ACHN (cell line): ENCODE measurements at regions not wholly inside any gene's neighbourhood (a gene's known extent, or its start where the extent isn't known, plus 50 kb on each side); places are given as distances from the start of the nearest gene placed in this dataset.
"Not testable (repeated sequence)": the region's sequence is repeated elsewhere in the genome, so short reads cannot be mapped to it uniquely, and the experiment has no call there.

ENCODE experiments used
- DNase-seq: peaks from one replicate; pipeline ENCODE4 v3.0.0-alpha.2; 2015
- in situ Hi-C: cut with HindIII; loops from 2 replicates; pipeline ENCODE4 v1.10.0; 2017; ENCODE audit warnings: low sequenced_read_pairs, low pct_ligation_motif_present, low pct_unique_long_range_greater_than_20kb

GRCh38 chr3:137191133-137191923 lies 233.5 kb downstream of the IL20RB start:
- in situ Hi-C loops = no loop called here

GRCh38 chr3:137191951-137192350 lies 234.2 kb downstream of the IL20RB start:
- in situ Hi-C loops = no loop called here
- no peak for DNase-seq

More at GRCh38 chr3:137191133-137191923, 233.5 kb downstream of the IL20RB start:
- DNase-seq = no peak

GRCh38 chr3:137194301-137194700 lies 236.5 kb downstream of the IL20RB start:
- in situ Hi-C loops = no loop called here
- no peak for DNase-seq

- DNase-seq, in situ Hi-C loops: not testable (repeated sequence)
Observed at GRCh38 chr3:137198374-137198773, 240.6 kb downstream of the IL20RB start.

DNA sequence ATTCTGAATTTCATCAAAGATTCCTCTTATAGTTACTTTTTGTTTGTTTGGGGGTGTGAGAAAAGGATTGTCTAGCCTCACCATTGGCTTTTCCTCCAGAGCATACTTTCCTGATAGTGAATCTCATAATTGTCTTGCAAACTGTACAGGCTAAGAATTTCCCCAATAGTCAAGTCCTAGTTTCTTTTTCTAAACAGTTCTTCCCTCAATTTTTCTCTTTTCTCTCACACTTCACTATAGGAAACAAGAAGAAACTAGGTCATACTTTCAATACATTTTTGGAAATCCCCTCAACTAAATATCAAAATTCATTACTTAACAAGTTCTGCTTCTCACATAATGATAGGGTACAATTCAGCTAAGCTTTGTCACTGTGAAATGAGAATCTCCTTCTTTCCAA lies 241.9 kb downstream of the IL20RB start:
- no peak for DNase-seq
- in situ Hi-C loops = no loop called here

GRCh38 chr3:137201066-137201465 lies 243.3 kb downstream of the IL20RB start:
- in situ Hi-C loops = no loop called here

DNA sequence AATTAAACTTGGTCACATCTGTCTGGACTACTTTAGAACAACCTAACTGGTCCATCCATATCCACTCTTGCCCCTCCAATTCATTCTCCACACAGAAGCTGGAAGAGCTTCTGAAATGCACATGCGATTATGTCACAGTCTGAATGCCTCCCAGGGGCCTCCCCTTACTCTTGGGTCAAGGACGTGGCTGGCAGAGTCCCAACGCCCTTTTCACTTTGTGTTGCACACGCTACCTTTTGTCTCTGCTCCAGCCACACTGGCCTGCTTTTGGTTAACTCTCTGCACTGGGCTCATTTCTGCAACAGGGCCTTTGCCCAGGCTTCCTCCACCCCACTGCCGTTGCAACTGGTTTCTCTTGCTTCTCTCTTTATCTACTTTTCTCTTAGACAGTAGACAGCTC lies 245.2 kb downstream of the IL20RB start:
- no peak for DNase-seq
- in situ Hi-C loops = no loop called here

More at GRCh38 chr3:137201066-137201465, 243.3 kb downstream of the IL20RB start:
- no peak for DNase-seq

DNA sequence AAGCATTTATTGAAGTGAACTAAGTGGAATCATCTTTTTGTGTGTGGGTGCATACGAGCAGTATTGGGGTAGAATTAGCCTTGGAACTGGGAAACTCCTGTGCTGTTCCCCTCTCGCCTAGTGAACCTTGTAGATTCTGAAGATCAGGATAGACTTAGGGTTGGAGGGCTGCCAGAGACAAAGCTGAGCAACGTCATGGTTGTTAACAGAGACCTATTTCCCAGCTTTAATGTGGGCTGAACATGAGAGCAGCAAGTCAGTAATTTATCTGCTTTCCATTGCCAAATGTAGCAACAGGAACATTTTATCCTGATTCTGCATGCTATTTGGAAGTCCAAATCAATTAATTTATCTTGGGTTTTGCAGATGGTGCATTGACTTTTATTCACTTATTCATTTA lies 246.6 kb downstream of the IL20RB start:
- DNase-seq = no peak
- in situ Hi-C loops = no loop called here

- in situ Hi-C loops = no loop called here
- DNase-seq = no peak
Observed at GRCh38 chr3:137205394-137206045, 247.7 kb downstream of the IL20RB start.

GRCh38 chr3:137207616-137208015 lies 249.8 kb downstream of the IL20RB start:
- in situ Hi-C loops = no loop called here
- no peak for DNase-seq

GRCh38 chr3:137217733-137218132 lies 259.9 kb downstream of the IL20RB start:
- in situ Hi-C loops = no loop called here
- DNase-seq = no peak

GRCh38 chr3:137219801-137220445 lies 262.1 kb downstream of the IL20RB start:
- no peak for DNase-seq
- in situ Hi-C loops = no loop called here

- DNase-seq = no peak
- in situ Hi-C loops = no loop called here
Observed at GRCh38 chr3:137222736-137223225, 265.0 kb downstream of the IL20RB start.

GRCh38 chr3:137224464-137224863 lies 266.7 kb downstream of the IL20RB start:
- in situ Hi-C loops = no loop called here
- DNase-seq = no peak

GRCh38 chr3:137242836-137243400 lies 285.1 kb downstream of the IL20RB start:
- no peak for DNase-seq
- in situ Hi-C loops = no loop called here

GRCh38 chr3:137246491-137246890 lies 288.7 kb downstream of the IL20RB start:
- DNase-seq = no peak
- in situ Hi-C loops = no loop called here

- DNase-seq = no peak
- in situ Hi-C loops = no loop called here
Observed at GRCh38 chr3:137249311-137249940, 291.6 kb downstream of the IL20RB start.

GRCh38 chr3:137259089-137259488 lies 301.3 kb downstream of the IL20RB start:
- in situ Hi-C loops = no loop called here
- DNase-seq = no peak

DNA sequence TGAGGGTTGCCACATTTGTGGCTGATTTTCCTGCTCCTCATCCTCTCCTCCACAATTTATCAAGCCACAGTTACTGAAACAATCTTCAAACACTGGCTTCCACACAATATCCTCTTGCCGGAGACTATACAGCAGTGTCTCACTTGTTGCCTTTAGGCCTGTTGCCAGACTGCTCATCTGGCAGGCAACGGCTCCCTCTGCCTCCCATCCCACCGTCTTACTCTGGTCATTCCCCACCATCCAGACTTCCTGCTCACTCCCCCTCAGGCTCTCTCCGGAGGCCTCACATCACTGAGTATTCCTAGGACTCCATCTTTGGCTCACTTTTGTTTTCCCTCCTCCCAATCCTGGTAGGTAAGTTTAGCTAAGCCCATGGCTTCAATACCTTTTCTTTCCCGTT lies 301.9 kb downstream of the IL20RB start:
- DNase-seq = no peak
- in situ Hi-C loops = no loop called here
